Adipose tissue (tissue), 3 donors: ENCODE measurements at regions not wholly inside any gene's neighbourhood (a gene's known extent, or its start where the extent isn't known, plus 50 kb on each side); places are given as distances from the start of the nearest gene placed in this dataset.

Experiments used
- H3K27ac ChIP-seq: one replicate; pipeline ENCODE4 v1.5.1; 2013; ENCODE audit warnings: low read depth, low read length
- WGBS, 3 donors: extraction: QIAGEN DNeasy Blood & Tissue Kit; methylation state at CpG; one replicate each; pipeline ENCODE4 v1.1.7; 2013; 5-methylcytosine and 5-hydroxymethylcytosine counted together
- donor health status: healthy with polysubstance abuse.
- donor health status: Bipolar disorder and iron deficiency.
- donor health status: healthy.

DNA sequence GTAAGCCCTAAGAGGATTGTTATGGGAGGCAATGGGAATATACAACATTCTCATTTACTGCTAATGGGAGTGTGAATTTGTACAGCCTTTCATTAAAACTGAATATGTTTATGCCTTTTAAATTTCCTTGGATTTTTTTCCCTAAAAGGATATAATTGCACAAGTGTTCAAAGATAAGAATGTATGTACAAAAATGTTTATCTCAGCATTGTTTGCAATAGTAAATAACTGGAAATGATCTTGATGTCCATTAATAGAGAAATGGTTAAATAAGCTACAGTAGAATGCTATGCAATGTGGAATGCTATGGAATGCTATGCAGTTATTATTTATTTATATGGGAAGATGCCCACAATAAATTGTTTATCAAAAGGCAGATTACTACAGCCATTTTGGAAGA, 62.5 kb upstream of the SLC38A2 start:
- H3K27ac ChIP-seq = no peak overlapping the region

DNA sequence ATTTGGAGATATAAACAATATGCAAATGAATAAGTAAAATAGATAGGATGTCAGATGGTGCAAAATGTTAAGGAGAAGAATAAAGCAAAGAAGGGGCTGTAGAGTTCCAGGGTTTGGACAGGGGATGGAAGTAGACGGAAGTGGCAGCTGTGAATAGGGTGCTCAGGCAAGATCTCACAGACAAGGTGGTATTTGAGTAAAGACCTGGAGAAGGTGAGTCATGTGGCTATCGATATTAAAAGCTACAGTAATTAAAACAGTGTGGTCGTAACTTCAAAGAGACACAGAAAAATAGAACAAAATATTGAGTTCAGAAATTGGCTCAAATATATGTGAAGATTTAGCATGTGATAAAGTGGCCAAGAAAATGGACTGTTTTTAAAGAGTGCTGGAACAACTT, 61.3 kb upstream of the SLC38A2 start:
- WGBS, 3 donors = 94 to 97% (median 96%) methylated on average over 3 of the region's 3 CpGs
- no peak overlapping the region for H3K27ac ChIP-seq

DNA sequence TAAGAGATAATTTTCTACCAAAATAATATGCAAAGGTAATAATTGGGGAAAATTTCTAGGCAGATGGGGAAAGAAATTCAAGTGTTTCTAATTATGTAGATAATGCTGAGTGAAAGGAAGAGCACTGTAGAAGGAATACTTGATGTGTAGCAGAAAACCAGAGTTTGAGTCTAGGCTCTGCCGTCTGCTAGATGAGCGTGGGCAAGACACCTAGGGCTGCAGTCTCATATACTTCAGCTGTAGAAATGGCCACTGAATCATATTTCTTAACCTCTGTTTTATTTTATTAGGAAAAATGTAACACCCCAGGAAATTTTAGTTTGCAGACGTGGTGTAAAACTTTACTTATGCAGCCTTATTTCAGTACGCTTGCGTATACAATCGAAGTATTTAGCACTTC, 59.8 kb upstream of the SLC38A2 start:
- 76 to 78% (median 77%) methylated on average over 6 of the region's 6 CpGs for WGBS, 3 donors
- no peak overlapping the region for H3K27ac ChIP-seq

DNA sequence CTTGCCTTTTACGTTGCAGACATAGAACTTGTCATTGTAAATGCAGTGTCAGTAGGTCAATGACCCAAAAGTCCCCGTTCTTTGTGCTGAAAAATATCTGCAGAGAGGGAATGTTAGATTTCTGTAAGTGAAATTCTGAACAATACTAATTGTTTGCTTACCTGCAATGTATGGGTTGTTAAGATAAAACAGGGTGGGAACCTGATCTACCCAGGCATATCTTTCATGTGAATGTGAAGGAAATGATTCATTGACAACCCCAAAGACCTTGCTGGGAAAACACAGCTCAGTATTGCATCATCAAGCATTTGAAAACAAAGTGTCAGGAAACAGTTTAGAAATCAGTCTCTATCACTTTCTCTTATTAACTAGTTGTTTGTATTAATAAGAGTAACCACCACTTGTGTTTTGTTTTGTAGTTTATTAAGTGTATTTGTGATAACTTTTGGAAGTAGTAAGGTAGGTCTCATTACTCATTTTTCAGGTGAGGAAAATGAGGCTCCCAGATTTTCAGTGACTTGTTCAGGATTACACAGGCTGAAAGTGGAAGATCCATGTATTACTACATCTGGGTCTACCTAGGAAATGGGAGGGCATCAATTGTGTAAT, 57.9 kb upstream of the SLC38A2 start:
- WGBS, 3 donors = 47 to 56% (median 49%) methylated on average over 2 of the region's 2 CpGs
- H3K27ac ChIP-seq = no peak overlapping the region
